Endodermal cell (in vitro differentiated cells): ENCODE measurements at regions not wholly inside any gene's neighbourhood (a gene's known extent, or its start where the extent isn't known, plus 50 kb on each side); places are given as distances from the start of the nearest gene placed in this dataset.

ENCODE experiments used
- DNase-seq: peaks from one replicate; pipeline ENCODE4 v3.0.0-alpha.2; 2017
- H3K27ac ChIP-seq: 2 replicates; pipeline ENCODE4 v1.5.1; 2013; ENCODE audit warnings: mild to moderate bottlenecking, low read depth, low read length, moderate library complexity
- H3K27me3 ChIP-seq: 2 replicates; pipeline ENCODE4 v1.6.1; 2013; ENCODE audit warnings: mild to moderate bottlenecking, low read length, moderate library complexity; ENCODE audit not compliant: insufficient read depth, control insufficient read depth, poor library complexity, severe bottlenecking
- H3K36me3 ChIP-seq: 2 replicates; pipeline ENCODE4 v1.7.0; 2013; ENCODE audit warnings: mild to moderate bottlenecking, low read length, moderate library complexity; ENCODE audit not compliant: control insufficient read depth, insufficient read depth
- H3K4me1 ChIP-seq: one replicate; pipeline ENCODE4 v1.7.0; 2013; ENCODE audit warnings: low read length; ENCODE audit not compliant: control insufficient read depth, insufficient read depth
- H3K4me3 ChIP-seq: 2 replicates; pipeline ENCODE4 v1.5.1; 2013; ENCODE audit warnings: mild to moderate bottlenecking, low read length, moderate library complexity
- H3K9ac ChIP-seq: 2 replicates; pipeline ENCODE4 v1.6.1; 2013; ENCODE audit warnings: mild to moderate bottlenecking, low read length, moderate library complexity; ENCODE audit not compliant: poor library complexity, severe bottlenecking; ENCODE audit errors: extremely low read depth
- H3K9me3 ChIP-seq: 2 replicates; pipeline ENCODE4 v1.6.1; 2013; ENCODE audit warnings: mild to moderate bottlenecking, low read length, moderate library complexity; ENCODE audit not compliant: control insufficient read depth
- H3K27ac Mint-ChIP-seq: 2 replicates; pipeline ENCODE4 v1.8.0; 2020; ENCODE audit warnings: mixed read lengths
- H3K27me3 Mint-ChIP-seq: 2 replicates; pipeline ENCODE4 v1.8.0; 2021; ENCODE audit warnings: mild to moderate bottlenecking, mixed read lengths; ENCODE audit not compliant: insufficient read depth
- H3K36me3 Mint-ChIP-seq: 2 replicates; pipeline ENCODE4 v1.8.0; 2020; ENCODE audit warnings: low read depth, mixed read lengths
- H3K4me1 Mint-ChIP-seq: 2 replicates; pipeline ENCODE4 v1.8.0; 2020; ENCODE audit warnings: mixed read lengths
- H3K4me3 Mint-ChIP-seq: 2 replicates; pipeline ENCODE4 v1.8.0; 2020; ENCODE audit warnings: mild to moderate bottlenecking, moderate library complexity, mixed read lengths
- H3K9me3 Mint-ChIP-seq: 2 replicates; pipeline ENCODE4 v1.8.0; 2020; ENCODE audit warnings: mild to moderate bottlenecking, mixed read lengths
- WGBS, 2 experiments: methylation state at CpG; one replicate each; pipeline versions ENCODE4 v1.1.5 to v1.1.7; 2013; ENCODE audit warnings: missing lambda C conversion rate in 2 of 2, mixed read lengths in 1 of 2; ENCODE audit not compliant: insufficient coverage in 1 of 2, insufficient read length in 1 of 2; 5-methylcytosine and 5-hydroxymethylcytosine counted together
- TF ChIP-seq, protein P1 (sequence below): fragments of 200-600 bp; sonication (generic); conservative IDR thresholded peaks from 2 replicates; pipeline ENCODE4 v1.5.0; 2021; ENCODE audit warnings: antibody characterized with exemption, mild to moderate bottlenecking

- TF ChIP-seq, protein P1, sequence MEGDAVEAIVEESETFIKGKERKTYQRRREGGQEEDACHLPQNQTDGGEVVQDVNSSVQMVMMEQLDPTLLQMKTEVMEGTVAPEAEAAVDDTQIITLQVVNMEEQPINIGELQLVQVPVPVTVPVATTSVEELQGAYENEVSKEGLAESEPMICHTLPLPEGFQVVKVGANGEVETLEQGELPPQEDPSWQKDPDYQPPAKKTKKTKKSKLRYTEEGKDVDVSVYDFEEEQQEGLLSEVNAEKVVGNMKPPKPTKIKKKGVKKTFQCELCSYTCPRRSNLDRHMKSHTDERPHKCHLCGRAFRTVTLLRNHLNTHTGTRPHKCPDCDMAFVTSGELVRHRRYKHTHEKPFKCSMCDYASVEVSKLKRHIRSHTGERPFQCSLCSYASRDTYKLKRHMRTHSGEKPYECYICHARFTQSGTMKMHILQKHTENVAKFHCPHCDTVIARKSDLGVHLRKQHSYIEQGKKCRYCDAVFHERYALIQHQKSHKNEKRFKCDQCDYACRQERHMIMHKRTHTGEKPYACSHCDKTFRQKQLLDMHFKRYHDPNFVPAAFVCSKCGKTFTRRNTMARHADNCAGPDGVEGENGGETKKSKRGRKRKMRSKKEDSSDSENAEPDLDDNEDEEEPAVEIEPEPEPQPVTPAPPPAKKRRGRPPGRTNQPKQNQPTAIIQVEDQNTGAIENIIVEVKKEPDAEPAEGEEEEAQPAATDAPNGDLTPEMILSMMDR: no peak
These were observed 303.5 kb upstream of the RTL1 start for GRCh38 chr14:101207041-101207440.

GRCh38 chr14:101207897-101208296 lies 304.4 kb upstream of the RTL1 start:
- DNase-seq: no peak
- Histone ChIP-seq H3K9ac (no peak overlapping the region), H3K27me3 (no peaks in the 10 kb centered on the region), H3K4me3 (no peak overlapping the region), H3K9me3 (peaks cover 47% of the 10 kb centered on the region), H3K27ac (no peak overlapping the region), H3K36me3 (no peaks in the 10 kb centered on the region), H3K4me1 (no peaks in the 10 kb centered on the region)
- H3K4me1 Mint-ChIP-seq: no peaks in the 10 kb centered on the region
- H3K4me3 Mint-ChIP-seq: no peak overlapping the region
- TF ChIP-seq, protein P1: no peak
- 87% methylated on average over 1 of the region's 1 CpG; no CpG with 5 or more reads in 1 of the 2 experiments for WGBS, 2 experiments
- no peak overlapping the region for H3K27ac Mint-ChIP-seq
- no peaks in the 10 kb centered on the region for H3K36me3 Mint-ChIP-seq
- H3K27me3 Mint-ChIP-seq: peaks cover 2% of the 10 kb centered on the region
- peaks cover 78% of the 10 kb centered on the region for H3K9me3 Mint-ChIP-seq

More at GRCh38 chr14:101207041-101207440, 303.5 kb upstream of the RTL1 start:
- Mint-ChIP-seq H3K36me3 (no peaks in the 10 kb centered on the region), H3K4me3 (no peak overlapping the region), H3K4me1 (no peaks in the 10 kb centered on the region), H3K9me3 (peaks cover 80% of the 10 kb centered on the region), H3K27ac (no peak overlapping the region), H3K27me3 (peaks cover 2% of the 10 kb centered on the region)
- no peak overlapping the region for H3K27ac ChIP-seq
- no peaks in the 10 kb centered on the region for H3K4me1 ChIP-seq
- H3K9me3 ChIP-seq: peaks cover 47% of the 10 kb centered on the region
- no peaks in the 10 kb centered on the region for H3K36me3 ChIP-seq
- no peak overlapping the region for H3K4me3 ChIP-seq
- whole genome bisulfite sequencing, 2 experiments: 100% methylated on average over 2 of the region's 2 CpGs; no CpG with 5 or more reads in 1 of the 2 experiments
- no peak overlapping the region for H3K9ac ChIP-seq
- no peaks in the 10 kb centered on the region for H3K27me3 ChIP-seq
- no peak for DNase-seq

DNA sequence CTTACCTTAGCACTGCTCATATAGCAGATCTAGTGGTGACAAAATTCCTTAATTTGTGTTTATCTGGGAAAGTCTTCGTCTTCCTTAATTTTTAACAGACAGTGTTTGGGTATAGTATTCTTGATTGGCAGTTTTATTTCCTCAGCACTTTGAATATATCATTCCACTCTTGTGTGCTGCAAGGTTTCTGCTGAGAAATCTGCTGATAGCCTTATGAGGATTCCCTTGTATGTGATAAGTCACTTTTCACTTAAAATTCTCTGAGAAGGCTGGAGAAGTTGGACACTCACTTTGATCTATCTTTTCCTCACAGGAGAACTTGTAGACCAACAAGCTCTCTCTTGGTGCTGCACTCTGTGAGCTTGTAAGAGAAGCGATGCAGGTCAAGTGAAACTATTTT lies 306.1 kb upstream of the RTL1 start:
- DNase-seq: no peak
- H3K27me3 ChIP-seq: no peaks in the 10 kb centered on the region
- H3K4me3 ChIP-seq: no peak overlapping the region
- Mint-ChIP-seq H3K9me3 (peaks cover 62% of the 10 kb centered on the region), H3K4me3 (no peak overlapping the region), H3K4me1 (no peaks in the 10 kb centered on the region), H3K36me3 (no peaks in the 10 kb centered on the region), H3K27me3 (peaks cover 2% of the 10 kb centered on the region), H3K27ac (no peak overlapping the region)
- no peak overlapping the region for H3K9ac ChIP-seq
- 92% methylated on average over 2 of the region's 2 CpGs; no CpG with 5 or more reads in 1 of the 2 experiments for WGBS, 2 experiments
- H3K9me3 ChIP-seq: peaks cover 41% of the 10 kb centered on the region
- H3K36me3 ChIP-seq: no peaks in the 10 kb centered on the region
- H3K27ac ChIP-seq: no peak overlapping the region
- no peaks in the 10 kb centered on the region for H3K4me1 ChIP-seq
- TF ChIP-seq, protein P1: no peak
